ENCODE measurements at regions not wholly inside any gene's neighbourhood (a gene's known extent, or its start where the extent isn't known, plus 50 kb on each side); places are given as distances from the start of the nearest gene placed in this dataset.

- Mint-ChIP-seq H3K36me3 (peaks cover 0 to 2% of the 10 kb centered on the region in 2 donors), H3K27me3 (peaks cover 22 to 25% of the 10 kb centered on the region in 2 donors), H3K4me3 (no peak overlapping the region), H3K4me1 (peaks cover 0 to 5% of the 10 kb centered on the region in 2 donors), H3K27ac (no peak overlapping the region), H3K9me3 (peaks cover 0 to 2% of the 10 kb centered on the region in 2 donors)
- ATAC-seq (replicated peaks): no peak
- DNase-seq: no peak
Observed at GRCh38 chr20:48313324-48313723, 514.5 kb downstream of the PREX1 start.

- Mint-ChIP-seq H3K36me3 (peaks cover 0 to 2% of the 10 kb centered on the region in 2 donors), H3K4me1 (peaks cover 0 to 4% of the 10 kb centered on the region in 2 donors), H3K27ac (no peak overlapping the region), H3K9me3 (peaks cover 0 to 2% of the 10 kb centered on the region in 2 donors), H3K27me3 (peaks cover 19 to 20% of the 10 kb centered on the region in 2 donors), H3K4me3 (no peak overlapping the region)
- DNase-seq (no peak), ATAC-seq (replicated peaks) (no peak)
Observed at GRCh38 chr20:48311956-48312355, 515.8 kb downstream of the PREX1 start.

DNA sequence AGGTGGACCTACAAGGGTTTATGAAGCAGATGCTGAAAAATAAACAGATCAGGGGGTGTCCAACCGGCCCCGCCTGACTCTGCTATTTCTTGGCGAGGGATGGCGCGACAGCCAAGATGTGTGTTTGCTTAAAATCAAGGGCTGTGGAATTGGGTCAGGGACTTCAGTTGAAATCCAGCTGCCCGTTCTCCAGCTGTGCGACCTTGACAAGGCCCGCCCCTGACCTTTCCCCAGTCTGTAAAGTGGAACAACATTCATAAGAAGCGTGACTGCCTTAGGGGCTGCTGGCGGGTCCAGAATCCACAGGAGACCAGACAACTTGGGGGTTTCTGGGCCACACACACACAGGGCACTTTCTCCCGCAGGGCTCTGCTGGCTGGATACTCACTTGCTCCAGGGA is 517.5 kb downstream of the PREX1 start:
- no peak for ATAC-seq (replicated peaks)
- no peak overlapping the region for H3K27ac Mint-ChIP-seq
- peaks cover 14 to 19% of the 10 kb centered on the region in 2 donors for H3K27me3 Mint-ChIP-seq
- H3K9me3 Mint-ChIP-seq: peaks cover 0 to 2% of the 10 kb centered on the region in 2 donors
- H3K36me3 Mint-ChIP-seq: peaks cover 0 to 2% of the 10 kb centered on the region in 2 donors
- H3K4me1 Mint-ChIP-seq: no peaks in the 10 kb centered on the region
- H3K4me3 Mint-ChIP-seq: no peak overlapping the region
- DNase-seq: no peak

DNA sequence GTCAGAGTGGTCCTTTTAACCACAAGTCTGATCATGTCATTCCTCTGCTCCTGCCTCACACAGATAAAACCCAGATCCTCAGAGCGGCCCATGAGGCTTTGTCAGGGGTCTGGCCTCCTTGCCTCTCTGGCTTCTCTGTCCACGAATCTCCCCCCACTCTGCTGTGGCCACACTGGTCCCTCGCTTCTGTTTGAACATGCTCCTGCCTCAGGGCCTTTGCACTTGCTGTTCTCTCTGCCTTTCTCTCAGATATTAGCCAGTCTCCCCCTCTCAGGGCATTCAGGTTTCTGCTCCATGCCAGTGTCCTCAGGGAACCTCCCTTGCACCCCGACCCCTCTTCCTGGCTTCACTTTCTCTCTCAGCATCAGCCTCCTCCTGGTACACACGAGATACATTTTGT is 518.5 kb downstream of the PREX1 start:
- Mint-ChIP-seq H3K36me3 (no peaks in the 10 kb centered on the region), H3K4me3 (no peak overlapping the region), H3K9me3 (no peaks in the 10 kb centered on the region), H3K27ac (no peak overlapping the region), H3K27me3 (peaks cover 16 to 19% of the 10 kb centered on the region in 2 donors), H3K4me1 (no peaks in the 10 kb centered on the region)
- DNase-seq: no peak
- ATAC-seq (replicated peaks): no peak

- H3K36me3 Mint-ChIP-seq: no peaks in the 10 kb centered on the region
- DNase-seq (no peak), ATAC-seq (replicated peaks) (no peak)
- peaks cover 19 to 20% of the 10 kb centered on the region in 2 donors for H3K27me3 Mint-ChIP-seq
- no peak overlapping the region for H3K27ac Mint-ChIP-seq
- H3K9me3 Mint-ChIP-seq: no peaks in the 10 kb centered on the region
- H3K4me1 Mint-ChIP-seq: no peaks in the 10 kb centered on the region
- H3K4me3 Mint-ChIP-seq: no peak overlapping the region
Observed at GRCh38 chr20:48308882-48309281, 518.9 kb downstream of the PREX1 start.

DNA sequence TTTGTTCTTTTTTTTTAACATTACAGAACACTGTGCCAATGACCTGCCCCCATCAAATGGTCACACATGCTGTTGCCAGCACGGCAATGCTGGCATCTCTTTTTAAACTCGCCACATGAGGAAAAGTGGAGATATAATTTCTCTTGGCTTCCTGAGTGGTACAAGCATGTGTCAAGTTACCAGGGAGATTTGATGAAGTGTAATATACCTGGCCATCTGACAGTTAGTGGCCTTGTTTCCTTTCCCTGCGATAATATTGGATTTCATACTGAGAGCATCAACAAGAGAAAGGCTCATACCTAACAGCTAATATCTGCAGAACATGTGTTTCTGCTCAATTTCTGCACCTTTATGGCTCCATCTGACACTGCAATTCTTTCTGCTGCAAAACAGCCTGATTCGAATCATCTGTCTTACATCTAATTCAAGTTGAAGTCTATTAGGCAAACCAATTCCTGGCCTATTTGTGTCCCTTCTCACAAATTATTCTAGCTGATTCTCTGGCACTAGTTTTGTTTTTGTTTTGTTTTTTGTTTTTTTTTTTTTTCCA is 519.5 kb downstream of the PREX1 start:
- no peaks in the 10 kb centered on the region for H3K36me3 Mint-ChIP-seq
- H3K4me3 Mint-ChIP-seq: no peak overlapping the region
- no peak overlapping the region for H3K27ac Mint-ChIP-seq
- peaks cover 19 to 23% of the 10 kb centered on the region in 2 donors for H3K27me3 Mint-ChIP-seq
- no peaks in the 10 kb centered on the region for H3K9me3 Mint-ChIP-seq
- DNase-seq (no peak), ATAC-seq (replicated peaks) (no peak)
- H3K4me1 Mint-ChIP-seq: no peaks in the 10 kb centered on the region

GRCh38 chr20:48307277-48307676 is 520.5 kb downstream of the PREX1 start:
- H3K4me3 Mint-ChIP-seq: no peak overlapping the region
- H3K27me3 Mint-ChIP-seq: peaks cover 21 to 30% of the 10 kb centered on the region in 2 donors
- no peak overlapping the region for H3K27ac Mint-ChIP-seq
- no peaks in the 10 kb centered on the region for H3K36me3 Mint-ChIP-seq
- no peaks in the 10 kb centered on the region for H3K9me3 Mint-ChIP-seq
- no peak for DNase-seq
- no peak for ATAC-seq (replicated peaks)
- H3K4me1 Mint-ChIP-seq: no peaks in the 10 kb centered on the region

DNA sequence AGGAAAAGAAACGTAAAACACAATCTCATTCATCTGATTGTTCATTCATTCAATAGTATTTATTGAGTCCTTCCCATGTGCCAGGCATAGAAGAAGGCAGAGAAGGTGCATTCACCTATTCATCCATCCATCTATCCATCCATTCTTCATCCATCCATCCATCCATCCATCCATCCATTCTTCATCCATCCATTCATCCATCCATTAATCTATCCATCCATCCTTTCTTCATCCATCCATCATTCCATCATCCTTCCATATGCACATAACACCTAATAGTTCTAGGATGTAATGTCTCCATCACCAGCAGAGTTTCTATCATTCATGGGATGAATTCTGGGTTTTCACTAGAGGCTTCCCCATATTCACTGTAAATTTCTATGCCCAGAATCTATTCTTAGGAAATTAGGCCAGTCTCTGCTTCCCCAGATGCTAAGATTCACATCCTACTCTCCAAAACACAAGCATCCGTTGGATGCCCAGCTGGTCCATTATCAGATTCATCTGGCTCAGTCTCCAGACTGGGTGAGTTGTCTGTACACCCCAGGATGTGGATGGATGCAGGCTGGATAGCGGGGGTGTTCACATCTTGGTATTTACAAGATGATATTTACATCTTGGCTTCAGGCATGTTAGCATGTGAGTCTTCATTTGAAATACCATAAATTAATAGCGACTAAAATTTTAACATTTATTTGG is 517.7 kb upstream of the SULF2 start:
- Mint-ChIP-seq H3K36me3 (no peaks in the 10 kb centered on the region), H3K4me1 (no peaks in the 10 kb centered on the region), H3K4me3 (no peak overlapping the region), H3K27ac (no peak overlapping the region), H3K9me3 (no peaks in the 10 kb centered on the region), H3K27me3 (peaks cover 27 to 40% of the 10 kb centered on the region in 2 donors)
- no peak for ATAC-seq (replicated peaks)
- no peak for DNase-seq

- no peak overlapping the region for H3K27ac Mint-ChIP-seq
- H3K9me3 Mint-ChIP-seq: no peaks in the 10 kb centered on the region
- H3K4me1 Mint-ChIP-seq: no peaks in the 10 kb centered on the region
- H3K4me3 Mint-ChIP-seq: no peak overlapping the region
- H3K36me3 Mint-ChIP-seq: no peaks in the 10 kb centered on the region
- no peak for ATAC-seq (replicated peaks)
- H3K27me3 Mint-ChIP-seq: peaks cover 27 to 40% of the 10 kb centered on the region in 2 donors
- DNase-seq: no peak
Observed at GRCh38 chr20:48302149-48302548, 516.9 kb upstream of the SULF2 start.

DNA sequence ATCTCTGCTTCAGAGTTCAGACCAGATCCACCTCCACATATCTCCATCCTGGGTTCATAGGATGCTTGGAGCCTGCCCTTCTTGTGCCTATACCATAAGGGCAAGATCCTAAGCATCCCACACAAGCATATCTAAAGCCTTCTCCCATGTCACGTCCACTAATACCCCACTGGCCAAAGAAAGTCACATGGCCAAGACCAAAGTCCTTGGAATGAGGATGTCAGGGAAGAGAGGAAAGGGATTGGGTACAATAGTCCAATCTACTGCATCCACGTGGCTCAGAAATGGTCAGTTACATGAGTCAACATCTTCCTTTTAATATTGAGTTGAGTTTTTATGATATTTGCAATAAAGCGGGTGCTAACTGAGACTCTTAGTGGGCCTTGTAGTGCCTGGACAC is 515.9 kb upstream of the SULF2 start:
- Mint-ChIP-seq H3K27me3 (peaks cover 27 to 40% of the 10 kb centered on the region in 2 donors), H3K27ac (no peak overlapping the region), H3K9me3 (no peaks in the 10 kb centered on the region), H3K4me3 (no peak overlapping the region), H3K4me1 (no peaks in the 10 kb centered on the region), H3K36me3 (no peaks in the 10 kb centered on the region)
- no peak for DNase-seq
- ATAC-seq (replicated peaks): no peak

- Mint-ChIP-seq H3K4me1 (no peaks in the 10 kb centered on the region), H3K27ac (no peak overlapping the region), H3K27me3 (peaks cover 27 to 40% of the 10 kb centered on the region in 2 donors), H3K36me3 (no peaks in the 10 kb centered on the region), H3K4me3 (no peak overlapping the region), H3K9me3 (no peaks in the 10 kb centered on the region)
- DNase-seq (no peak), ATAC-seq (replicated peaks) (no peak)
Observed at GRCh38 chr20:48300529-48300928, 515.2 kb upstream of the SULF2 start.

- Mint-ChIP-seq H3K9me3 (no peaks in the 10 kb centered on the region), H3K4me3 (no peak overlapping the region), H3K36me3 (no peaks in the 10 kb centered on the region), H3K4me1 (peaks cover 0 to 3% of the 10 kb centered on the region in 2 donors), H3K27me3 (peaks cover 27 to 34% of the 10 kb centered on the region in 2 donors), H3K27ac (no peak overlapping the region)
- DNase-seq: no peak
- no peak for ATAC-seq (replicated peaks)
Observed at GRCh38 chr20:48298851-48299484, 513.7 kb upstream of the SULF2 start.

- peaks cover 0 to 3% of the 10 kb centered on the region in 2 donors for H3K4me1 Mint-ChIP-seq
- no peak overlapping the region for H3K4me3 Mint-ChIP-seq
- DNase-seq (no peak), ATAC-seq (replicated peaks) (no peak)
- no peaks in the 10 kb centered on the region for H3K36me3 Mint-ChIP-seq
- peaks cover 27 to 30% of the 10 kb centered on the region in 2 donors for H3K27me3 Mint-ChIP-seq
- no peak overlapping the region for H3K27ac Mint-ChIP-seq
- no peaks in the 10 kb centered on the region for H3K9me3 Mint-ChIP-seq
Observed at GRCh38 chr20:48298433-48298832, 513.2 kb upstream of the SULF2 start.

DNA sequence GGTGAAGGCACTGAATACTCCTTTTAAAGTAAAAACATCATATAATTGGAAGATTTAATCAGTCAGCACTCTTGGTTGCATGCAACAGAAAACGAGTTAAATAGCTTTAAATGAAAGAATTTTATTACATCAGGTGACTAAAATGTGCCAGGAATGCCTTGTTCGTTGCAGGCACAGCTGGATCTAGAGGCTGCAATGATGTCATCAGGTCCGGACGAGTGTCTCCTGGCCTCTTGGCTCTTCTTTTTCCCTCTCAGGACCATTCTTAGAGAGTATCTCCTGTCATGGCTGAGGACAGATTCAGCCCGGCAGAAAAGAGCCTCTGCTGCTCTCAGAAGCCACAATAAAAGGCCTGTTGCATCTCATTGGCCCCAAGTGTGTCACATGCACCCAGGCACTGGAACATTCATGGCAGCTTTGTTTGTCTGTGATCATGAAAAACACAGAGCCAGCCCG is 510.7 kb upstream of the SULF2 start:
- Mint-ChIP-seq H3K27me3 (peaks cover 17 to 19% of the 10 kb centered on the region in 2 donors), H3K4me1 (peaks cover 0 to 3% of the 10 kb centered on the region in 2 donors), H3K27ac (peak overlapping the region; percentile 15), H3K36me3 (no peaks in the 10 kb centered on the region), H3K4me3 (no peak overlapping the region), H3K9me3 (no peaks in the 10 kb centered on the region)
- ATAC-seq (replicated peaks) (no peak), DNase-seq (no peak)

- peaks cover 17 to 18% of the 10 kb centered on the region in 2 donors for H3K27me3 Mint-ChIP-seq
- no peak for ATAC-seq (replicated peaks)
- H3K4me1 Mint-ChIP-seq: peaks cover 0 to 3% of the 10 kb centered on the region in 2 donors
- no peaks in the 10 kb centered on the region for H3K9me3 Mint-ChIP-seq
- no peak overlapping the region for H3K4me3 Mint-ChIP-seq
- no peak overlapping the region for H3K27ac Mint-ChIP-seq
- DNase-seq: no peak
- H3K36me3 Mint-ChIP-seq: no peaks in the 10 kb centered on the region
Observed at GRCh38 chr20:48295445-48295903, 510.2 kb upstream of the SULF2 start.

Data from stimulated activated naive B cell treated with anti-CD40 and anti-IgM and Interleukin-4, amounts not matched to agents 10 μg/mL and 1 μg/mL and 100 μg/mL, for 72 hours (primary cell).